ENCODE measurements at regions not wholly inside any gene's neighbourhood (a gene's known extent, or its start where the extent isn't known, plus 50 kb on each side); places are given as distances from the start of the nearest gene placed in this dataset.

DNA sequence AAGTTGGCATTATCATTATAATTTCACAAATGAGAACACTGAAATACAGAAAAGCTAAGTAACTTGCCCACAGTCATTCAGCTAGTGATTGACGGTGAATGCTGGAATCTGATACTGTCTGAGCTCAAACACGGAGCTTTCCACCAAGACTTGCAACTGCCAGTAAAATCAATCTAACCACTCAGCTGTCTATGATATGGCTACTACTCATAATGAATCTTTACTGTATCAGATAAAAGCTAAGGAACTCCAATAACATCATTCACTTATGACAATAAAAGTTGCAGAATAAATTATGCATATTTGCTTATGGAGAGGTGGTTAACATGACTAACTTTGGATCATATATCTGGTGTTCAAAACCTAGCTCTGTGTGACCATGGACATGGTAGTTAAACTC, 279.4 kb upstream of the NXPH2 start:
- TF ChIP-seq, protein P1, sequence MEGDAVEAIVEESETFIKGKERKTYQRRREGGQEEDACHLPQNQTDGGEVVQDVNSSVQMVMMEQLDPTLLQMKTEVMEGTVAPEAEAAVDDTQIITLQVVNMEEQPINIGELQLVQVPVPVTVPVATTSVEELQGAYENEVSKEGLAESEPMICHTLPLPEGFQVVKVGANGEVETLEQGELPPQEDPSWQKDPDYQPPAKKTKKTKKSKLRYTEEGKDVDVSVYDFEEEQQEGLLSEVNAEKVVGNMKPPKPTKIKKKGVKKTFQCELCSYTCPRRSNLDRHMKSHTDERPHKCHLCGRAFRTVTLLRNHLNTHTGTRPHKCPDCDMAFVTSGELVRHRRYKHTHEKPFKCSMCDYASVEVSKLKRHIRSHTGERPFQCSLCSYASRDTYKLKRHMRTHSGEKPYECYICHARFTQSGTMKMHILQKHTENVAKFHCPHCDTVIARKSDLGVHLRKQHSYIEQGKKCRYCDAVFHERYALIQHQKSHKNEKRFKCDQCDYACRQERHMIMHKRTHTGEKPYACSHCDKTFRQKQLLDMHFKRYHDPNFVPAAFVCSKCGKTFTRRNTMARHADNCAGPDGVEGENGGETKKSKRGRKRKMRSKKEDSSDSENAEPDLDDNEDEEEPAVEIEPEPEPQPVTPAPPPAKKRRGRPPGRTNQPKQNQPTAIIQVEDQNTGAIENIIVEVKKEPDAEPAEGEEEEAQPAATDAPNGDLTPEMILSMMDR (IDR thresholded peaks at IDR 0.05; ENCODE audit: insufficient read depth, low read depth, low read length): no peak
- CTCF ChIA-PET: no interaction called here
- no peaks in the 10 kb centered on the region for H3K36me3 ChIP-seq (ENCODE audit: control insufficient read depth, insufficient read depth, low read length)
- no peak overlapping the region for H3K4me3 ChIP-seq (ENCODE audit: low read depth, low read length)
- H3K27me3 ChIP-seq (ENCODE audit: control insufficient read depth, insufficient read depth, low read length): no peaks in the 10 kb centered on the region
- POLR2A ChIA-PET: no interaction called here
- no peak for DNase-seq (ENCODE audit: low read depth)

DNA sequence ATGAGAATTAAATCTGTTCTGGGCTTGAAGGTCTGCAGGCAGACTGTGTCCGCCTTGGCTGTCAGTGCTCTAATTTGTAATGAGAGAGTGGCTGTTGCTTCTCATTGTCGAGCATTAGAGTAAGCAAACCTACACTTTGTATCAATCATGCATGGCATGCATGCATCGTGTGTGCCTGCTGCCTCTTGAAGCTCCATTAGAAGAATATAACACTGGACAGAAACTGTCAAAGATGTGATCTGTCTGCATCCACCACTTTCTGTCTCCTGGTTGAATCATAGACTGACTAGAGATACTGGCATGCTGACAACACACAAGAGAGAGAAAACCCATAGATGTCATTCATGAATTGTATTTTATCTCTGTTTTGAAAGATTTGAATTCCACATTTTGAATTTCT, 275.0 kb upstream of the NXPH2 start:
- Histone ChIP-seq H3K4me3 (ENCODE audit: low read depth, low read length) (no peak overlapping the region), H3K27me3 (ENCODE audit: control insufficient read depth, insufficient read depth, low read length) (no peaks in the 10 kb centered on the region), H3K36me3 (ENCODE audit: control insufficient read depth, insufficient read depth, low read length) (no peaks in the 10 kb centered on the region)
- ChIA-PET POLR2A (no interaction called here), CTCF (no interaction called here)
- DNase-seq (ENCODE audit: low read depth): no peak
- TF ChIP-seq, protein P1 (IDR thresholded peaks at IDR 0.05; ENCODE audit: insufficient read depth, low read depth, low read length): no peak

DNA sequence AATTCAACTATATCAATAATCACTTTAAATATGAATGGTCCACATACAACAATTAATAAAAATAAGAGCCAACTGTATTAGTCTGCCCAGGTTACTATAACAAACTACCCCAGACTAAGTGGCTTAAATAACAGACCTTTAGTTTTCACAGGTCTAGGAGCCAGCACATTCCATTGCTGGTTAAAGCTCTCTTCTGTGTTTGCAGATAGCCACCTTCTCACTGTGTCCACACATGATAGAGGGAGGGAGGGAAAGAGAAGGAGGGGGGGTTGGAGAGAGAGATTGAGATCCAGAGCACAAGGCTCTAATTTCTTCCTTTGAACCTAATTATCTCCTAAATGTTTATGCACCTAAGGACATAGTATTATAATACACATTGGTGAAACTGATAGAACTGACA, 267.8 kb upstream of the NXPH2 start:
- POLR2A ChIA-PET: no interaction called here
- TF ChIP-seq, protein P1 (IDR thresholded peaks at IDR 0.05; ENCODE audit: insufficient read depth, low read depth, low read length): no peak
- no peak overlapping the region for H3K4me3 ChIP-seq (ENCODE audit: low read depth, low read length)
- H3K27me3 ChIP-seq (ENCODE audit: control insufficient read depth, insufficient read depth, low read length): no peaks in the 10 kb centered on the region
- DNase-seq (ENCODE audit: low read depth): no peak
- H3K36me3 ChIP-seq (ENCODE audit: control insufficient read depth, insufficient read depth, low read length): no peaks in the 10 kb centered on the region
- CTCF ChIA-PET: no interaction called here

- no peak for DNase-seq (ENCODE audit: low read depth)
- ChIA-PET CTCF (no interaction called here), POLR2A (no interaction called here)
- TF ChIP-seq, protein P1 (IDR thresholded peaks at IDR 0.05; ENCODE audit: insufficient read depth, low read depth, low read length): no peak
- no peaks in the 10 kb centered on the region for H3K27me3 ChIP-seq (ENCODE audit: control insufficient read depth, insufficient read depth, low read length)
- no peaks in the 10 kb centered on the region for H3K36me3 ChIP-seq (ENCODE audit: control insufficient read depth, insufficient read depth, low read length)
- no peak overlapping the region for H3K4me3 ChIP-seq (ENCODE audit: low read depth, low read length)
These were observed 265.3 kb upstream of the NXPH2 start for GRCh38 chr2:139045524-139045923.

GRCh38 chr2:139034064-139034463, 253.9 kb upstream of the NXPH2 start:
- no peaks in the 10 kb centered on the region for H3K27me3 ChIP-seq (ENCODE audit: control insufficient read depth, insufficient read depth, low read length)
- CTCF ChIA-PET: no interaction called here
- H3K36me3 ChIP-seq (ENCODE audit: control insufficient read depth, insufficient read depth, low read length): no peaks in the 10 kb centered on the region

More at GRCh38 chr2:139034064-139034463, 253.9 kb upstream of the NXPH2 start:
- TF ChIP-seq, protein P1 (IDR thresholded peaks at IDR 0.05; ENCODE audit: insufficient read depth, low read depth, low read length): no peak
- POLR2A ChIA-PET: no interaction called here
- H3K4me3 ChIP-seq (ENCODE audit: low read depth, low read length): no peak overlapping the region
- DNase-seq (ENCODE audit: low read depth): no peak

Measured in BJ (cell line).